MM.1S (cell line): ENCODE measurements at regions not wholly inside any gene's neighbourhood (a gene's known extent, or its start where the extent isn't known, plus 50 kb on each side); places are given as distances from the start of the nearest gene placed in this dataset.

Experiments
- CTCF ChIP-seq: fragments of 300-600 bp; sonication (generic); IDR thresholded peaks from 2 replicates; pipeline ENCODE4 v1.5.1; 2016; ENCODE audit warnings: antibody characterized with exemption, low read length, mixed read lengths
- EZH2phosphoT487 ChIP-seq: fragments of 300-600 bp; sonication (generic); IDR thresholded peaks from 2 replicates; pipeline ENCODE4 v1.6.1; 2018; ENCODE audit warnings: antibody characterized with exemption, low read length

- TF ChIP-seq CTCF (no peak), EZH2phosphoT487 (no peak)
Observed at GRCh38 chr20:57902473-57902872, 192.7 kb upstream of the PMEPA1 start.
